ENCODE measurements at regions not wholly inside any gene's neighbourhood (a gene's known extent, or its start where the extent isn't known, plus 50 kb on each side); places are given as distances from the start of the nearest gene placed in this dataset.

DNA sequence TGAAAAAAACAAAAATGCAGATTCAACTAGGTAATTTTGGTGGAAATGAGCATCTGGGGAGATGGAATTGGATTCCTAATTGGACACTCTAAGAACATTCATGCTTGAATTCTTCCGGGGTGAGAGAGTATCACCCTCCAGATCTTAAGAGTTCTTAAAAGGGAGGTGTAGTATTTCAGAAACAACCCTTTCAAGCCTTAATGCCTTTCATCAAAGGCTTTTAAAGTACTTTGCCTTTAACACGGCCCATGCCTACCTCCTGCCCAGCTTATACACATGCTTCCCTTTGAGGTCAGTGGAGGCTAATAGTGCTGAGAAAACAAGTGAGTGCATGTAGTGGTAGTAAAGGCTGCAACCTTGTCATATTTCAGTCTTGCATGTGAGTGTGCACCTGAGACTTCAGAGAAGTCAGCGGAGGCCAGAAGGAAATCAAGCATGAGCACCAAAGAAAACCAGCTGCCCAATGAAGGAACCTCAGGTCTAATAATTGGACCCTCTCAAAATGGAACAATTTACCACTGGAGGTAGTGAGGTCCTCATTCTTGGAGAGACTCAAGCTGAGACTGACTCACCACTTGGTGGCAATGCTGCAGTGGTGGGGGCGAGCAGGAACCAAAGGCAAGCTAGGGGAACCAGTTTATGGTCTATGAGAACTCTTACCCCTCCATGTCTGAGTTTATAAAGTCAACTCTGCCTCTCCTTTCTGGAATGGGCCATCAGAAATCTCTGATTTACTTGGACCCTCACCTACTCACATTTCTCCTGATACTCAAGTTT, 98.4 kb upstream of the GDNF start:
- no peak for TF ChIP-seq CTCF (IDR thresholded peaks at IDR 0.05; ENCODE audit: borderline replicate concordance, control extremely low read depth, extremely low read depth, insufficient read depth, missing control alignments)
- in situ Hi-C loops (cut with MboI; ENCODE audit: low sequenced_read_pairs, unreplicated experiment) = no loop called here
- DNase-seq (ENCODE audit: low spot score) = no peak

- DNase-seq (ENCODE audit: low spot score) = no peak
- in situ Hi-C loops (cut with MboI; ENCODE audit: low sequenced_read_pairs, unreplicated experiment) = no loop called here
- no peak for TF ChIP-seq CTCF (IDR thresholded peaks at IDR 0.05; ENCODE audit: borderline replicate concordance, control extremely low read depth, extremely low read depth, insufficient read depth, missing control alignments)
These were observed 96.2 kb upstream of the GDNF start for GRCh38 chr5:37936091-37936490.

- in situ Hi-C loops (cut with MboI; ENCODE audit: low sequenced_read_pairs, unreplicated experiment) = no loop called here
- no peak for DNase-seq (ENCODE audit: low spot score)
- TF ChIP-seq CTCF (IDR thresholded peaks at IDR 0.05; ENCODE audit: borderline replicate concordance, control extremely low read depth, extremely low read depth, insufficient read depth, missing control alignments) = no peak
These were observed 93.7 kb upstream of the GDNF start for GRCh38 chr5:37933576-37933975.

DNA sequence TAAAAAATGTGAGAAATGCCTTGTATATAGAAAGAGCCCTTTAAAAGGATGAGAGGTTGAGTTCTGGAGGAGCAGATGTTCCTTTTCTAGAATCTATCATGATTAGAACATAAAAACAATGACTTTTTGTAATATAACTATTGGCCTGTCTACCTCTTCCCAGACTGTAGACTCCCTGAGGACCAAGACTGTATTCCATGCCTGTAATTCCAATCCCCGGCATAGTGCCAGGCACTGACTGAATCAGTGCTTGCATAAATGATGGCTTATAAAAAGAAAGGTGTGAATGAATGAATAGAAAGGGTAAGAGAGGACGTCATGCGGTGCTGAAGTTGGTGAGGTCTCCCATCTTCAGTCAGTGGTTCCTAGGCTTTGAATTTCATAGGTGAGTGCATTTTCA, 92.6 kb upstream of the GDNF start:
- in situ Hi-C loops (cut with MboI; ENCODE audit: low sequenced_read_pairs, unreplicated experiment) = no loop called here
- no peak for DNase-seq (ENCODE audit: low spot score)
- no peak for TF ChIP-seq CTCF (IDR thresholded peaks at IDR 0.05; ENCODE audit: borderline replicate concordance, control extremely low read depth, extremely low read depth, insufficient read depth, missing control alignments)

DNA sequence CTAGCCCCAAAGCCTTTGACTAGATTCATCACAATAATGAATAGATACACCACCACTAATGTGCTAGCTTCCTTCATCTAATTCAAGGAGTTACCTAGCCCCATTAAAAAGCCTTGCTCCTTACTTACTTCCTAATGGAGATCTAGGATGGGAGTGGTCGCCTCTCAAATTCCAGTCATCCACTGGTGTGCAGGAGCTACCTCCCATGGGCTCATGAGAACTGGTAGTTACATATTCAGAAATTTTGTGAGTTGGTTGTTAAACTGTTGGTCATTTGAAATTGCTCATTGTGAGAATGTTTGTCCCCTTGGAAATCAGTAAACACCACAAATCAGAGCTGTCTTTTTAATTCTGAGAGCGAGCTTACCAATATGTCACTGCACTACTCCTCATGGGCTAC, 91.7 kb upstream of the GDNF start:
- no peak for TF ChIP-seq CTCF (IDR thresholded peaks at IDR 0.05; ENCODE audit: borderline replicate concordance, control extremely low read depth, extremely low read depth, insufficient read depth, missing control alignments)
- DNase-seq (ENCODE audit: low spot score) = no peak
- in situ Hi-C loops (cut with MboI; ENCODE audit: low sequenced_read_pairs, unreplicated experiment) = no loop called here

- no peak for DNase-seq (ENCODE audit: low spot score)
- in situ Hi-C loops (cut with MboI; ENCODE audit: low sequenced_read_pairs, unreplicated experiment) = no loop called here
- TF ChIP-seq CTCF (IDR thresholded peaks at IDR 0.05; ENCODE audit: borderline replicate concordance, control extremely low read depth, extremely low read depth, insufficient read depth, missing control alignments) = no peak
These were observed 90.5 kb upstream of the GDNF start for GRCh38 chr5:37930350-37930749.
